HEK293 (cell line): ENCODE measurements at regions not wholly inside any gene's neighbourhood (a gene's known extent, or its start where the extent isn't known, plus 50 kb on each side); places are given as distances from the start of the nearest gene placed in this dataset.

Source experiments
- CTCF ChIA-PET: fragments of 350-600 bp; formaldehyde crosslinking; extraction: SDS; loops from one replicate; lab custom pipeline; 2021; ENCODE audit warnings: antibody characterized with exemption; lab: Yijun Ruan, JAX
- POLR2A ChIA-PET: fragments of 300-600 bp; formaldehyde crosslinking; extraction: SDS; loops from one replicate; lab custom pipeline; 2020; ENCODE audit warnings: antibody characterized with exemption, inconsistent platforms; lab: Yijun Ruan, JAX
- H3K27ac ChIP-seq: fragments of 200-500 bp; sonication (Bioruptor generic); 2 replicates; pipeline ENCODE4 v1.5.1; 2014; ENCODE audit warnings: low read depth, low read length, control low read depth, inconsistent platforms; ENCODE audit errors: extremely low read depth
- H3K36me3 ChIP-seq, 2 experiments: fragments of 200-500 bp in 1 of 2; sonication (Bioruptor generic) in 1 of 2; 1 replicate in 1 of 2; 2 replicates in 1 of 2; pipeline ENCODE4 v1.5.1; 2014 to 2017; ENCODE audit warnings: inconsistent platforms in 2 of 2, low read length in 2 of 2; ENCODE audit not compliant: control insufficient read depth in 2 of 2, insufficient read depth in 1 of 2
- H3K4me1 ChIP-seq: fragments of 200-500 bp; sonication (Bioruptor generic); 2 replicates; pipeline ENCODE4 v1.5.1; 2014; ENCODE audit warnings: mild to moderate bottlenecking, low read length, inconsistent platforms; ENCODE audit not compliant: control insufficient read depth, insufficient read depth
- H3K4me3 ChIP-seq: 2 replicates; pipeline ENCODE4 v1.5.1; 2011; ENCODE audit warnings: low read depth, mild to moderate bottlenecking, control low read depth, low read length, moderate library complexity
- H3K9me3 ChIP-seq: fragments of 200-500 bp; sonication (Bioruptor generic); 2 replicates; pipeline ENCODE4 v1.5.1; 2014; ENCODE audit warnings: low read depth, low read length, inconsistent platforms; ENCODE audit not compliant: control insufficient read depth, insufficient read depth
- GLIS2 ChIP-seq: fragments of 450-650 bp; formaldehyde crosslinking; IDR thresholded peaks from 2 replicates; pipeline ENCODE4 v1.5.1; 2016; ENCODE audit warnings: missing biosample characterization, missing genetic modification characterization
- KLF8 ChIP-seq: fragments of 450-650 bp; formaldehyde crosslinking; IDR thresholded peaks from 2 replicates; pipeline ENCODE4 v1.5.1; 2016; ENCODE audit warnings: missing biosample characterization, missing genetic modification characterization
- SETDB1 ChIP-seq: IDR thresholded peaks from one replicate; pipeline ENCODE4 v1.6.1; 2017; ENCODE audit warnings: mild to moderate bottlenecking, low read length, moderate library complexity, mixed read lengths; ENCODE audit not compliant: insufficient read length
- SP2 ChIP-seq: fragments of 450-650 bp; formaldehyde crosslinking; IDR thresholded peaks from 2 replicates; pipeline ENCODE4 v1.5.1; 2016; ENCODE audit warnings: missing biosample characterization, missing genetic modification characterization
- TCF7L2 ChIP-seq: IDR thresholded peaks from 2 replicates; pipeline ENCODE4 v1.6.1; 2011; ENCODE audit warnings: low read depth, mild to moderate bottlenecking, inconsistent platforms, low read length, moderate library complexity, borderline replicate concordance
- ZFP37 ChIP-seq: fragments of 450-650 bp; formaldehyde crosslinking; IDR thresholded peaks from 2 replicates; pipeline ENCODE4 v1.5.1; 2016; ENCODE audit warnings: missing biosample characterization, missing genetic modification characterization
- ZNF221 ChIP-seq: fragments of 450-650 bp; formaldehyde crosslinking; IDR thresholded peaks from 2 replicates; pipeline ENCODE4 v1.5.1; 2017; ENCODE audit warnings: missing biosample characterization, missing genetic modification characterization, borderline replicate concordance
- ZNF248 ChIP-seq: fragments of 450-650 bp; formaldehyde crosslinking; IDR thresholded peaks from 2 replicates; pipeline ENCODE4 v1.5.1; 2017; ENCODE audit warnings: missing biosample characterization, missing genetic modification characterization
- ZNF266 ChIP-seq: fragments of 450-650 bp; formaldehyde crosslinking; IDR thresholded peaks from 2 replicates; pipeline ENCODE4 v1.5.1; 2016; ENCODE audit warnings: missing biosample characterization, missing genetic modification characterization, low read depth
- ZNF274 ChIP-seq, 2 experiments: fragments of 200-500 bp in 1 of 2; fragments of 450-650 bp in 1 of 2; sonication (Bioruptor generic) in 1 of 2; formaldehyde crosslinking in 1 of 2; IDR thresholded peaks; 2 replicates each; pipeline versions ENCODE4 v1.5.1 to v1.6.1; 2014 to 2016; ENCODE audit warnings: borderline replicate concordance in 1 of 2, inconsistent platforms in 1 of 2, low read length in 1 of 2, missing biosample characterization in 1 of 2, missing genetic modification characterization in 1 of 2
- ZNF335 ChIP-seq: fragments of 450-650 bp; formaldehyde crosslinking; conservative IDR thresholded peaks from 2 replicates; pipeline ENCODE4 v1.5.1; 2016; ENCODE audit warnings: missing biosample characterization, missing genetic modification characterization
- ZNF558 ChIP-seq: fragments of 450-650 bp; formaldehyde crosslinking; IDR thresholded peaks from 2 replicates; pipeline ENCODE4 v1.5.1; 2016; ENCODE audit warnings: missing biosample characterization, missing genetic modification characterization
- ZNF624 ChIP-seq: fragments of 450-650 bp; formaldehyde crosslinking; IDR thresholded peaks from 2 replicates; pipeline ENCODE4 v1.5.1; 2017; ENCODE audit warnings: missing biosample characterization, missing genetic modification characterization
- ZNF658 ChIP-seq: fragments of 450-650 bp; formaldehyde crosslinking; IDR thresholded peaks from 2 replicates; pipeline ENCODE4; 2016; ENCODE audit warnings: missing biosample characterization, missing genetic modification characterization
- ZNF791 ChIP-seq: fragments of 450-650 bp; formaldehyde crosslinking; IDR thresholded peaks from 2 replicates; pipeline ENCODE4 v1.5.1; 2016; ENCODE audit warnings: missing biosample characterization, missing genetic modification characterization
- ZNF792 ChIP-seq: fragments of 450-650 bp; formaldehyde crosslinking; IDR thresholded peaks from 2 replicates; pipeline ENCODE4 v1.5.1; 2016; ENCODE audit warnings: missing biosample characterization, missing genetic modification characterization
- TF ChIP-seq, protein P1 (sequence below): fragments of 450-650 bp; formaldehyde crosslinking; IDR thresholded peaks from 2 replicates; pipeline ENCODE4 v1.5.1; 2016; ENCODE audit warnings: missing biosample characterization, missing genetic modification characterization
- TF ChIP-seq, protein P2 (sequence below): fragments of 450-650 bp; formaldehyde crosslinking; IDR thresholded peaks from 2 replicates; pipeline ENCODE4; 2016; ENCODE audit warnings: missing biosample characterization, missing genetic modification characterization
- TF ChIP-seq, protein P3 (sequence below): fragments of 450-650 bp; formaldehyde crosslinking; IDR thresholded peaks from 2 replicates; pipeline ENCODE4 v1.5.1; 2016; ENCODE audit warnings: missing biosample characterization, missing genetic modification characterization
- TF ChIP-seq, protein P4 (sequence below): fragments of 450-650 bp; formaldehyde crosslinking; IDR thresholded peaks from 2 replicates; pipeline ENCODE4 v1.5.1; 2016; ENCODE audit warnings: missing biosample characterization, missing genetic modification characterization

GRCh38 chr3:152037297-152037696, 163.9 kb downstream of the SUCNR1 start:
- CTCF ChIA-PET: no interaction called here

DNA sequence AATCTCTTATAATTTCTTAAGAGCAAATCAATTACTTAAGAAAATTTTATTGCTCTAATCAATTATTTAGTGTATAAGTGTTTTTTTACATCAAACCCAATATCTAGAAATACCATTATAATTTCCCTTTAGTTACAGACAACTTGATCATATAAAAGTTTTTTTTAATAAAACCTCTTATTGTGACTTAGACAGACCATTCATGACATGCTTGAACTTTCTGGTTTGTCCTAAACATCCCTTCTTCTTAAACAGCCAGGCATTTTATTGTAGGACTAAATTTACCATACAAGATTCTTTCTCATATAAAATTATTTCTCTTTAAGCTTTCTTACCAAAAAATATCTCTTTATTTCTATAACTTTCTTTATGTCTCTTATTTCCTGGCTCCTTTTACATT, 164.5 kb downstream of the SUCNR1 start:
- CTCF ChIA-PET: no interaction called here
- Histone ChIP-seq H3K4me1 (no peaks in the 10 kb centered on the region), H3K4me3 (no peak overlapping the region), H3K9me3 (no peaks in the 10 kb centered on the region), H3K36me3 (no peaks in the 10 kb centered on the region), H3K27ac (no peak overlapping the region)
- POLR2A ChIA-PET: no interaction called here
- peak; percentile 98 for TF ChIP-seq SETDB1
- no peak for TF ChIP-seq ZNF248
- TF ChIP-seq GLIS2 (tag by site-specific recombination): no peak
- no peak for TF ChIP-seq ZNF335 (tag by site-specific recombination)
- TF ChIP-seq ZNF791 (tag by site-specific recombination): no peak
- no peak for TF ChIP-seq ZNF792 (tag by site-specific recombination)

More at GRCh38 chr3:152037297-152037696, 163.9 kb downstream of the SUCNR1 start:
- Histone ChIP-seq H3K9me3 (no peaks in the 10 kb centered on the region), H3K4me3 (no peak overlapping the region), H3K27ac (no peak overlapping the region), H3K36me3 (no peaks in the 10 kb centered on the region), H3K4me1 (no peaks in the 10 kb centered on the region)
- POLR2A ChIA-PET: no interaction called here
- TF ChIP-seq, protein P1, sequence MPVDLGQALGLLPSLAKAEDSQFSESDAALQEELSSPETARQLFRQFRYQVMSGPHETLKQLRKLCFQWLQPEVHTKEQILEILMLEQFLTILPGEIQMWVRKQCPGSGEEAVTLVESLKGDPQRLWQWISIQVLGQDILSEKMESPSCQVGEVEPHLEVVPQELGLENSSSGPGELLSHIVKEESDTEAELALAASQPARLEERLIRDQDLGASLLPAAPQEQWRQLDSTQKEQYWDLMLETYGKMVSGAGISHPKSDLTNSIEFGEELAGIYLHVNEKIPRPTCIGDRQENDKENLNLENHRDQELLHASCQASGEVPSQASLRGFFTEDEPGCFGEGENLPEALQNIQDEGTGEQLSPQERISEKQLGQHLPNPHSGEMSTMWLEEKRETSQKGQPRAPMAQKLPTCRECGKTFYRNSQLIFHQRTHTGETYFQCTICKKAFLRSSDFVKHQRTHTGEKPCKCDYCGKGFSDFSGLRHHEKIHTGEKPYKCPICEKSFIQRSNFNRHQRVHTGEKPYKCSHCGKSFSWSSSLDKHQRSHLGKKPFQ: no peak
- TF ChIP-seq ZNF658 (tag by site-specific recombination): no peak
- TF ChIP-seq SP2 (tag by site-specific recombination): no peak
- TF ChIP-seq, protein P2, sequence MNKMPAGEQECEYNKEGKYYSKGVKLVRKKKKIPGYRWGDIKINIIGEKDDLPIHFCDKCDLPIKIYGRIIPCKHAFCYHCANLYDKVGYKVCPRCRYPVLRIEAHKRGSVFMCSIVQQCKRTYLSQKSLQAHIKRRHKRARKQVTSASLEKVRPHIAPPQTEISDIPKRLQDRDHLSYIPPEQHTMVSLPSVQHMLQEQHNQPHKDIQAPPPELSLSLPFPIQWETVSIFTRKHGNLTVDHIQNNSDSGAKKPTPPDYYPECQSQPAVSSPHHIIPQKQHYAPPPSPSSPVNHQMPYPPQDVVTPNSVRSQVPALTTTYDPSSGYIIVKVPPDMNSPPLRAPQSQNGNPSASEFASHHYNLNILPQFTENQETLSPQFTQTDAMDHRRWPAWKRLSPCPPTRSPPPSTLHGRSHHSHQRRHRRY (tag by site-specific recombination): no peak
- TF ChIP-seq ZNF266 (tag by site-specific recombination): no peak
- TF ChIP-seq ZNF274 (IDR thresholded peaks at IDR 0.05; ENCODE audit: low read length): no peak
- no peak for TF ChIP-seq ZNF274 (tag by site-specific recombination; IDR thresholded peaks at IDR 0.05; ENCODE audit: borderline replicate concordance)
- TF ChIP-seq, protein P3, sequence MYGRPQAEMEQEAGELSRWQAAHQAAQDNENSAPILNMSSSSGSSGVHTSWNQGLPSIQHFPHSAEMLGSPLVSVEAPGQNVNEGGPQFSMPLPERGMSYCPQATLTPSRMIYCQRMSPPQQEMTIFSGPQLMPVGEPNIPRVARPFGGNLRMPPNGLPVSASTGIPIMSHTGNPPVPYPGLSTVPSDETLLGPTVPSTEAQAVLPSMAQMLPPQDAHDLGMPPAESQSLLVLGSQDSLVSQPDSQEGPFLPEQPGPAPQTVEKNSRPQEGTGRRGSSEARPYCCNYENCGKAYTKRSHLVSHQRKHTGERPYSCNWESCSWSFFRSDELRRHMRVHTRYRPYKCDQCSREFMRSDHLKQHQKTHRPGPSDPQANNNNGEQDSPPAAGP (tag by site-specific recombination): no peak
- TF ChIP-seq ZFP37: no peak
- no peak for TF ChIP-seq TCF7L2
- no peak for TF ChIP-seq ZNF624 (tag by site-specific recombination)
- no peak for TF ChIP-seq ZNF558 (tag by site-specific recombination)
- TF ChIP-seq ZNF221 (tag by site-specific recombination): no peak
- TF ChIP-seq, protein P4, sequence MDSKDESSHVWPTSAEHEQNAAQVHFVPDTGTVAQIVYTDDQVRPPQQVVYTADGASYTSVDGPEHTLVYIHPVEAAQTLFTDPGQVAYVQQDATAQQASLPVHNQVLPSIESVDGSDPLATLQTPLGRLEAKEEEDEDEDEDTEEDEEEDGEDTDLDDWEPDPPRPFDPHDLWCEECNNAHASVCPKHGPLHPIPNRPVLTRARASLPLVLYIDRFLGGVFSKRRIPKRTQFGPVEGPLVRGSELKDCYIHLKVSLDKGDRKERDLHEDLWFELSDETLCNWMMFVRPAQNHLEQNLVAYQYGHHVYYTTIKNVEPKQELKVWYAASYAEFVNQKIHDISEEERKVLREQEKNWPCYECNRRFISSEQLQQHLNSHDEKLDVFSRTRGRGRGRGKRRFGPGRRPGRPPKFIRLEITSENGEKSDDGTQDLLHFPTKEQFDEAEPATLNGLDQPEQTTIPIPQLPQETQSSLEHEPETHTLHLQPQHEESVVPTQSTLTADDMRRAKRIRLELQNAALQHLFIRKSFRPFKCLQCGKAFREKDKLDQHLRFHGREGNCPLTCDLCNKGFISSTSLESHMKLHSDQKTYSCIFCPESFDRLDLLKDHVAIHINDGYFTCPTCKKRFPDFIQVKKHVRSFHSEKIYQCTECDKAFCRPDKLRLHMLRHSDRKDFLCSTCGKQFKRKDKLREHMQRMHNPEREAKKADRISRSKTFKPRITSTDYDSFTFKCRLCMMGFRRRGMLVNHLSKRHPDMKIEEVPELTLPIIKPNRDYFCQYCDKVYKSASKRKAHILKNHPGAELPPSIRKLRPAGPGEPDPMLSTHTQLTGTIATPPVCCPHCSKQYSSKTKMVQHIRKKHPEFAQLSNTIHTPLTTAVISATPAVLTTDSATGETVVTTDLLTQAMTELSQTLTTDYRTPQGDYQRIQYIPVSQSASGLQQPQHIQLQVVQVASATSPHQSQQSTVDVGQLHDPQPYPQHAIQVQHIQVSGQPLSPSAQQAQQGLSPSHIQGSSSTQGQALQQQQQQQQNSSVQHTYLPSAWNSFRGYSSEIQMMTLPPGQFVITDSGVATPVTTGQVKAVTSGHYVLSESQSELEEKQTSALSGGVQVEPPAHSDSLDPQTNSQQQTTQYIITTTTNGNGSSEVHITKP: no peak
- no peak for TF ChIP-seq KLF8 (tag by site-specific recombination)
